ENCODE measurements at regions not wholly inside any gene's neighbourhood (a gene's known extent, or its start where the extent isn't known, plus 50 kb on each side); places are given as distances from the start of the nearest gene placed in this dataset.

DNA sequence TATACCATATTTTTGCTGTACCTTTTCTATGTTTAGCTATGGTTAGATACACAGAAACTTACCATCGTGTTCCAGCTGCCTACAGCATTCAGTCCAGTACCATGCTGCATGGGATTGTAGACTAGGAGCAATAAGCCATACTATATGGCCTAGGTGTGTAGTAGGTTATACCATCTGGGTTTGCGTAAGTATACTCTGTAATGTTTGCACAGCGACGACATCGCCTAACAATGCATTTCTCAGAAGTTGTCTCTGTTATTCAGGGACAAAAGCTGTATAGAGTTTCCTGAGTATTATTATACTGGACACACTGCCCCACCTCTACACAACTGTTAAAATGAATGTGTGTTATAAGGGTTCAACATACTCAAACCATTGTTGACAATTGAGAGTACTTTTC is 93.8 kb upstream of the MKI67 start:
- TF ChIP-seq, protein P1, sequence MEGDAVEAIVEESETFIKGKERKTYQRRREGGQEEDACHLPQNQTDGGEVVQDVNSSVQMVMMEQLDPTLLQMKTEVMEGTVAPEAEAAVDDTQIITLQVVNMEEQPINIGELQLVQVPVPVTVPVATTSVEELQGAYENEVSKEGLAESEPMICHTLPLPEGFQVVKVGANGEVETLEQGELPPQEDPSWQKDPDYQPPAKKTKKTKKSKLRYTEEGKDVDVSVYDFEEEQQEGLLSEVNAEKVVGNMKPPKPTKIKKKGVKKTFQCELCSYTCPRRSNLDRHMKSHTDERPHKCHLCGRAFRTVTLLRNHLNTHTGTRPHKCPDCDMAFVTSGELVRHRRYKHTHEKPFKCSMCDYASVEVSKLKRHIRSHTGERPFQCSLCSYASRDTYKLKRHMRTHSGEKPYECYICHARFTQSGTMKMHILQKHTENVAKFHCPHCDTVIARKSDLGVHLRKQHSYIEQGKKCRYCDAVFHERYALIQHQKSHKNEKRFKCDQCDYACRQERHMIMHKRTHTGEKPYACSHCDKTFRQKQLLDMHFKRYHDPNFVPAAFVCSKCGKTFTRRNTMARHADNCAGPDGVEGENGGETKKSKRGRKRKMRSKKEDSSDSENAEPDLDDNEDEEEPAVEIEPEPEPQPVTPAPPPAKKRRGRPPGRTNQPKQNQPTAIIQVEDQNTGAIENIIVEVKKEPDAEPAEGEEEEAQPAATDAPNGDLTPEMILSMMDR (IDR thresholded peaks at IDR 0.05) = no peak
- TF ChIP-seq POLR2A (IDR thresholded peaks at IDR 0.05) = no peak
